HG03039 (cell line): ENCODE measurements at regions not wholly inside any gene's neighbourhood (a gene's known extent, or its start where the extent isn't known, plus 50 kb on each side); places are given as distances from the start of the nearest gene placed in this dataset.

ENCODE experiments used
- ATAC-seq: cut with Tn5 transposase; IDR thresholded peaks from one replicate; pipeline ENCODE4 v1.9.1; 2021; ENCODE audit warnings: mild to moderate bottlenecking, moderate library complexity; ENCODE audit not compliant: unreplicated experiment

GRCh38 chr20:22781869-22782268, 197.5 kb upstream of the FOXA2 start:
- no peak for ATAC-seq

GRCh38 chr20:22789676-22790075, 205.3 kb upstream of the FOXA2 start:
- ATAC-seq, result no peak

GRCh38 chr20:22791396-22791795, 207.0 kb upstream of the FOXA2 start:
- ATAC-seq, result no peak

GRCh38 chr20:22791877-22792525, 207.6 kb upstream of the FOXA2 start:
- no peak for ATAC-seq

GRCh38 chr20:22794200-22794599, 209.8 kb upstream of the FOXA2 start:
- ATAC-seq, result no peak

GRCh38 chr20:22795433-22795832, 211.1 kb upstream of the FOXA2 start:
- no peak for ATAC-seq

- ATAC-seq, result no peak
Measured at GRCh38 chr20:22795871-22796270, 211.5 kb upstream of the FOXA2 start.

- ATAC-seq, result no peak
Measured at GRCh38 chr20:22796469-22797077, 212.2 kb upstream of the FOXA2 start.

GRCh38 chr20:22797103-22797502, 212.7 kb upstream of the FOXA2 start:
- ATAC-seq, result no peak

GRCh38 chr20:22799687-22800086, 215.3 kb upstream of the FOXA2 start:
- ATAC-seq, result no peak

- no peak for ATAC-seq
Measured at GRCh38 chr20:22800129-22800528, 215.8 kb upstream of the FOXA2 start.

GRCh38 chr20:22801528-22801927, 217.2 kb upstream of the FOXA2 start:
- no peak for ATAC-seq

- ATAC-seq, result no peak
Measured at GRCh38 chr20:22802296-22802695, 217.9 kb upstream of the FOXA2 start.

GRCh38 chr20:22805219-22805618, 220.8 kb upstream of the FOXA2 start:
- ATAC-seq, result no peak

- no peak for ATAC-seq
Measured at GRCh38 chr20:22805996-22806395, 221.6 kb upstream of the FOXA2 start.

GRCh38 chr20:22807045-22807444, 222.7 kb upstream of the FOXA2 start:
- ATAC-seq, result no peak

GRCh38 chr20:22807646-22808244, 223.4 kb upstream of the FOXA2 start:
- no peak for ATAC-seq

GRCh38 chr20:22808628-22809027, 224.3 kb upstream of the FOXA2 start:
- no peak for ATAC-seq

GRCh38 chr20:22810030-22810429, 225.1 kb upstream of the SSTR4 start:
- no peak for ATAC-seq

- no peak for ATAC-seq
Measured at GRCh38 chr20:22810626-22811569, 224.2 kb upstream of the SSTR4 start.

GRCh38 chr20:22814471-22815205, 220.5 kb upstream of the SSTR4 start:
- no peak for ATAC-seq
